T-cell (primary cell): ENCODE measurements at regions not wholly inside any gene's neighbourhood (a gene's known extent, or its start where the extent isn't known, plus 50 kb on each side); places are given as distances from the start of the nearest gene placed in this dataset.

ENCODE experiments used
- ATAC-seq, 4 experiments: fragments of 200-7000 bp in 3 of 4; fragments of 150-1000 bp in 1 of 4; cut with Tn5 transposase; replicated peaks in 1 of 4; 1 replicate in 3 of 4; 2 replicates in 1 of 4; pipeline ENCODE4 v1.10.0; 2021; ENCODE audit warnings: moderate library complexity in 3 of 4, mild to moderate bottlenecking in 2 of 4, moderate number of reproducible peaks in 1 of 4
- CTCF ChIA-PET, 2 donors: fragments of 300-600 bp; sonication (Branson Sonifier 250); formaldehyde crosslinking; loops; one replicate each; lab custom pipeline; 2022; ENCODE audit warnings: antibody characterized with exemption in 2 of 2; lab: Charles Lee
- POLR2A ChIA-PET, 2 donors: fragments of 300-600 bp; sonication (Branson Sonifier 250); formaldehyde crosslinking; loops; one replicate each; lab custom pipeline; 2022; ENCODE audit warnings: antibody characterized with exemption in 2 of 2; lab: Charles Lee
- DNase-seq, 35 experiments: peaks; one replicate each; pipeline versions ENCODE4 v3.0.0 to v3.0.0-alpha.2; 2013 to 2023
- H3K27ac ChIP-seq: one replicate; pipeline ENCODE4 v1.5.1; 2013; ENCODE audit warnings: low read length
- H3K27me3 ChIP-seq, 2 experiments: replicated peaks in 1 of 2; 1 replicate in 1 of 2; 2 replicates in 1 of 2; pipeline versions ENCODE4 v1.6.1 to v1.7.0; 2013; ENCODE audit warnings: low read length in 1 of 2, mixed read lengths in 1 of 2; ENCODE audit not compliant: control insufficient read depth in 2 of 2, insufficient read depth in 2 of 2; ENCODE audit errors: extremely low read depth in 1 of 2
- H3K36me3 ChIP-seq, 2 donors: 1 replicate in 1 of 2; 2 replicates in 1 of 2; pipeline versions ENCODE4 v1.6.1 to v1.7.0; 2013; ENCODE audit warnings: low read length in 1 of 2; ENCODE audit not compliant: control insufficient read depth in 2 of 2, insufficient read depth in 1 of 2; ENCODE audit errors: extremely low read depth in 1 of 2
- H3K4me1 ChIP-seq, 2 experiments: 1 replicate in 1 of 2; 2 replicates in 1 of 2; pipeline versions ENCODE4 v1.6.1 to v1.7.0; 2013; ENCODE audit warnings: low read length in 2 of 2, mixed read lengths in 1 of 2; ENCODE audit not compliant: insufficient read depth in 2 of 2, control insufficient read depth in 1 of 2; ENCODE audit errors: extremely low read depth in 1 of 2
- H3K4me3 ChIP-seq, 2 donors: 1 replicate in 1 of 2; 2 replicates in 1 of 2; pipeline versions ENCODE4 v1.5.1 to v1.7.0; 2013; ENCODE audit warnings: mild to moderate bottlenecking in 2 of 2, low read length in 1 of 2, moderate library complexity in 1 of 2; ENCODE audit not compliant: control insufficient read depth in 1 of 2; ENCODE audit errors: extremely low read depth in 1 of 2
- H3K9me3 ChIP-seq: 2 replicates; pipeline ENCODE4 v1.7.0; 2013
- H3K27ac Mint-ChIP-seq, 2 donors: one replicate each; pipeline ENCODE4 v1.8.0; 2020 to 2021; ENCODE audit warnings: mild to moderate bottlenecking in 2 of 2, mixed read lengths in 2 of 2
- H3K27me3 Mint-ChIP-seq, 2 donors: one replicate each; pipeline ENCODE4 v1.8.0; 2021 to 2022; ENCODE audit warnings: mixed read lengths in 2 of 2
- H3K36me3 Mint-ChIP-seq: one replicate; pipeline ENCODE4 v1.8.0; 2021; ENCODE audit warnings: mixed read lengths
- H3K4me1 Mint-ChIP-seq, 3 donors: one replicate each; pipeline ENCODE4 v1.8.0; 2020 to 2022; ENCODE audit warnings: mixed read lengths in 3 of 3, mild to moderate bottlenecking in 1 of 3
- H3K4me3 Mint-ChIP-seq, 3 donors: one replicate each; pipeline ENCODE4 v1.8.0; 2020 to 2022; ENCODE audit warnings: mild to moderate bottlenecking in 3 of 3, mixed read lengths in 3 of 3, moderate library complexity in 3 of 3
- H3K9me3 Mint-ChIP-seq, 3 donors: one replicate each; pipeline ENCODE4 v1.8.0; 2020 to 2022; ENCODE audit warnings: mixed read lengths in 3 of 3
- WGBS: methylation state at CpG from one replicate; pipeline ENCODE4 v1.1.5; 2013; ENCODE audit warnings: missing lambda C conversion rate; ENCODE audit not compliant: insufficient coverage; 5-methylcytosine and 5-hydroxymethylcytosine counted together

- no peaks in the 10 kb centered on the region for H3K9me3 ChIP-seq
- Mint-ChIP-seq H3K4me3 (no peak overlapping the region), H3K36me3 (no peaks in the 10 kb centered on the region), H3K4me1 (peaks cover 0 to 3% (median 0%) of the 10 kb centered on the region in 3 donors), H3K27ac (no peak overlapping the region), H3K9me3 (peaks cover 2 to 4% (median 4%) of the 10 kb centered on the region in 3 donors), H3K27me3 (no peaks in the 10 kb centered on the region)
- no peak for DNase-seq
- ChIA-PET POLR2A (no interaction called here), CTCF (no interaction called here)
- ATAC-seq, result no peak
- 86% methylated on average over 2 of the region's 5 CpGs for WGBS
- H3K36me3 ChIP-seq, result no peaks in the 10 kb centered on the region
- peaks cover 0 to 2% of the 10 kb centered on the region in 2 experiments for H3K27me3 ChIP-seq
- H3K4me1 ChIP-seq, result no peaks in the 10 kb centered on the region
- no peak overlapping the region for H3K27ac ChIP-seq
- no peak overlapping the region for H3K4me3 ChIP-seq
These were observed 106.0 kb upstream of the PRICKLE1 start for GRCh38 chr12:42695490-42695995.

DNA sequence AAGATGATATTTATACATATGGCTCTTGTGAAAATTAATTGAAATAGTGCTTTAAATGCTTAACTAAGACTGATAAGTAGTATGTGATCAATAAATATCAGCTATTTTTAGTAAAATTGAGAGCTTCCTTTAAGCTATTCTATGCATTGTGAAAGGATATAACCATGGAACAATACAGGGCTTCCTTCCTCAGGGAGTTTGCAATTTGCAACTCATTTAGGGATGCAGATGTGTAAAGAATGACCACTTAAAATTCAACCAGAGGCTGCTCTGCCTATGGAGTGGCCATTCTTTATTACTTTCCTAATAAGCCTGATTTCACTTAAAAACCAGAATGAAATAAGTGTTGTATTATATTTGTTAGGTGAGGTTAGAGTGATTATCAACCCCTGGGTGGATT lies 103.2 kb upstream of the PRICKLE1 start:
- H3K9me3 ChIP-seq, result no peaks in the 10 kb centered on the region
- H3K27ac ChIP-seq, result no peak overlapping the region
- ChIA-PET CTCF (no interaction called here), POLR2A (no interaction called here)
- peaks cover 6 to 10% (median 10%) of the 10 kb centered on the region in 3 donors for H3K9me3 Mint-ChIP-seq
- no peaks in the 10 kb centered on the region for H3K4me1 ChIP-seq
- H3K27ac Mint-ChIP-seq, result no peak overlapping the region
- H3K36me3 ChIP-seq, result no peaks in the 10 kb centered on the region
- H3K27me3 ChIP-seq, result no peaks in the 10 kb centered on the region
- H3K27me3 Mint-ChIP-seq, result no peaks in the 10 kb centered on the region
- H3K4me1 Mint-ChIP-seq, result peaks cover 0 to 3% (median 0%) of the 10 kb centered on the region in 3 donors
- no peaks in the 10 kb centered on the region for H3K36me3 Mint-ChIP-seq
- DNase-seq, result no peak
- H3K4me3 Mint-ChIP-seq, result no peak overlapping the region
- ATAC-seq, result no peak
- no peak overlapping the region for H3K4me3 ChIP-seq

DNA sequence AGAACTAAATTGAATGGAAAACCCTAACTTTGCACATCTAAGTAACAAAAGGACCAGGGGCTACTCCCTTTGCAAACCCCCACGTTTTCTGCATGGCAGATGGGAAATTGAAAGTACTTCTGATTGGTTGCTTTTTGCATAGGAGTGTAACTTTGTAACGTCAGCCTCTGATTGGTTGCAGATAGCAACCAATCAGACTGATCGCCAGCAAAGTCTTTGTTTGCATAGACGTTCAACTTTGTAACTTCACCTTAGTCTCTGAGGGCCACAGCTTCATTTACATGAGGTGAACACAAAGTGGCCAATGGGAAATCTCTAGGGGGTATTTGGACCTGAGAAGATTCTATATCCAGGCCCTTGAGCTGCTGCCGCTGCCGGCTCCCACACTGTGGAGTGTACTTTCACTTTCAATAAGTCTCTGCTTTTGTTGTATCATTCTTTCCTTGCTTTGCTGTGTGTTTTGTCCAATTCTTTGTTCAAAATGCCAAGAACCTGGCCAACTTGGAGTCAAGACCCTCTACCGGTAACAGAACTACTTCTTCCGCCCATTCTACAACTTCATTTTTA lies 102.5 kb upstream of the PRICKLE1 start:
- Mint-ChIP-seq H3K9me3 (peaks cover 6 to 10% (median 10%) of the 10 kb centered on the region in 3 donors), H3K27me3 (no peaks in the 10 kb centered on the region), H3K4me3 (no peak overlapping the region), H3K36me3 (no peaks in the 10 kb centered on the region), H3K27ac (no peak overlapping the region), H3K4me1 (peaks cover 0 to 3% (median 0%) of the 10 kb centered on the region in 3 donors)
- H3K4me1 ChIP-seq, result no peaks in the 10 kb centered on the region
- H3K4me3 ChIP-seq, result no peak overlapping the region
- ChIA-PET CTCF (no interaction called here), POLR2A (no interaction called here)
- H3K27ac ChIP-seq, result no peak overlapping the region
- H3K27me3 ChIP-seq, result no peaks in the 10 kb centered on the region
- no peak for ATAC-seq
- H3K9me3 ChIP-seq, result no peaks in the 10 kb centered on the region
- 95% methylated on average over 3 of the region's 8 CpGs for WGBS
- no peaks in the 10 kb centered on the region for H3K36me3 ChIP-seq
- no peak for DNase-seq

GRCh38 chr12:42690264-42690663 lies 100.7 kb upstream of the PRICKLE1 start:
- Mint-ChIP-seq H3K9me3 (peaks cover 6 to 10% (median 8%) of the 10 kb centered on the region in 3 donors), H3K27ac (no peak overlapping the region), H3K4me3 (no peak overlapping the region), H3K4me1 (no peaks in the 10 kb centered on the region), H3K27me3 (no peaks in the 10 kb centered on the region), H3K36me3 (no peaks in the 10 kb centered on the region)
- ChIA-PET CTCF (no interaction called here), POLR2A (interaction anchor here in 1 of 2 donors (0.5 kb wide), 1 partner anchor 10 kb away, joined by 6 read pairs; no protein-coding TSS in a partner anchor)
- Histone ChIP-seq H3K27ac (no peak overlapping the region), H3K4me1 (no peaks in the 10 kb centered on the region), H3K4me3 (no peak overlapping the region), H3K9me3 (no peaks in the 10 kb centered on the region), H3K36me3 (no peaks in the 10 kb centered on the region), H3K27me3 (no peaks in the 10 kb centered on the region)
- no peak for DNase-seq
- ATAC-seq, result no peak
- no CpG with 5 or more reads among the region's 2 CpGs for WGBS

GRCh38 chr12:42689699-42690098 lies 100.2 kb upstream of the PRICKLE1 start:
- WGBS, result 78% methylated on average over 1 of the region's 1 CpG
- no peaks in the 10 kb centered on the region for H3K4me1 Mint-ChIP-seq
- Histone ChIP-seq H3K27me3 (no peaks in the 10 kb centered on the region), H3K27ac (no peak overlapping the region), H3K4me3 (no peak overlapping the region), H3K36me3 (no peaks in the 10 kb centered on the region), H3K4me1 (no peaks in the 10 kb centered on the region), H3K9me3 (no peaks in the 10 kb centered on the region)
- no peak overlapping the region for H3K27ac Mint-ChIP-seq
- POLR2A ChIA-PET, result interaction anchor here in 1 of 2 donors (0.5 kb wide), 1 partner anchor 11 kb away, joined by 6 read pairs; no protein-coding TSS in a partner anchor
- H3K9me3 Mint-ChIP-seq, result peaks cover 6 to 10% (median 8%) of the 10 kb centered on the region in 3 donors
- H3K27me3 Mint-ChIP-seq, result no peaks in the 10 kb centered on the region
- H3K36me3 Mint-ChIP-seq, result no peaks in the 10 kb centered on the region
- ATAC-seq, result no peak
- H3K4me3 Mint-ChIP-seq, result no peak overlapping the region
- CTCF ChIA-PET, result no interaction called here
- DNase-seq, result no peak

DNA sequence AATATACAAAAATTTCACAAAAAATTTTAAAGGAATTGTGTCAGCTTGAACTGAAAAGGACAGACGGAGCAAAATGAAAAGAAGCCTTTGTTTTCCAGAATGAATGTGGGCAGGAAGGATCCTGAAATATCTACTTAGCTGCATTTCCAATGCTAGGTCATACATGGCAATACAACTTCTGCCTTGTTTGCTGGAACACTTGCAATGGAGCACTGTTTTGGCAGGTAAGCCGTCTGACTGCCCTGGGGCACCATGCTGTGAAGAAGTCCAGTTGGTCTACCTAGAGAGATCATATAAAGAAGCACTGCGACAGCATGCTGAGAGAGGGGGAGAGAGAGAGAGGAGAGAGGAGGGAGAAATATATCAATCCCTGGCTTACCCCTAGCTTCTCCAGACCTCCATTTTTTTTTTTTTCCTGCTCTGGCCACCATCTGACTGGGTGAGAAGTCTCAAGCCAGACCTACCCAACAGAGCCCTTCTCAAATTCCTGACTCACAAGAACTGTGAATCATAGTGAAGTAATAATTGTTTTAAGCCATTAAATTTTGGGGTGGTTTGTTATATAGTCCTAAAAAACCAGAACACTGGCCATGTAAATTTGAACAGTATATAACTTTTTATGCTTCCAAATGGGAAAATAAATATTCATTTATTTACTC lies 97.1 kb upstream of the PRICKLE1 start:
- CTCF ChIA-PET, result no interaction called here
- POLR2A ChIA-PET, result no interaction called here

More for the DNA sequence above, 97.1 kb upstream of the PRICKLE1 start:
- DNase-seq (no peak), ATAC-seq (no peak)
- H3K27ac Mint-ChIP-seq, result no peak overlapping the region
- Histone ChIP-seq H3K27me3 (no peaks in the 10 kb centered on the region), H3K36me3 (no peaks in the 10 kb centered on the region), H3K27ac (no peak overlapping the region), H3K4me3 (no peak overlapping the region), H3K9me3 (no peaks in the 10 kb centered on the region), H3K4me1 (no peaks in the 10 kb centered on the region)
- 83% methylated on average over 1 of the region's 3 CpGs for WGBS
- H3K36me3 Mint-ChIP-seq, result no peaks in the 10 kb centered on the region
- no peaks in the 10 kb centered on the region for H3K27me3 Mint-ChIP-seq
- no peaks in the 10 kb centered on the region for H3K4me1 Mint-ChIP-seq
- peaks cover 6 to 8% (median 6%) of the 10 kb centered on the region in 3 donors for H3K9me3 Mint-ChIP-seq
- no peak overlapping the region for H3K4me3 Mint-ChIP-seq
